HG02938 (cell line): ENCODE measurements at regions not wholly inside any gene's neighbourhood (a gene's known extent, or its start where the extent isn't known, plus 50 kb on each side); places are given as distances from the start of the nearest gene placed in this dataset.
"Not testable (repeated sequence)": the region's sequence is repeated elsewhere in the genome, so short reads cannot be mapped to it uniquely, and the experiment has no call there.

Experiments used
- ATAC-seq: cut with Tn5 transposase; IDR thresholded peaks from one replicate; pipeline ENCODE4 v1.9.1; 2021; ENCODE audit warnings: mild to moderate bottlenecking, moderate library complexity; ENCODE audit not compliant: unreplicated experiment

DNA sequence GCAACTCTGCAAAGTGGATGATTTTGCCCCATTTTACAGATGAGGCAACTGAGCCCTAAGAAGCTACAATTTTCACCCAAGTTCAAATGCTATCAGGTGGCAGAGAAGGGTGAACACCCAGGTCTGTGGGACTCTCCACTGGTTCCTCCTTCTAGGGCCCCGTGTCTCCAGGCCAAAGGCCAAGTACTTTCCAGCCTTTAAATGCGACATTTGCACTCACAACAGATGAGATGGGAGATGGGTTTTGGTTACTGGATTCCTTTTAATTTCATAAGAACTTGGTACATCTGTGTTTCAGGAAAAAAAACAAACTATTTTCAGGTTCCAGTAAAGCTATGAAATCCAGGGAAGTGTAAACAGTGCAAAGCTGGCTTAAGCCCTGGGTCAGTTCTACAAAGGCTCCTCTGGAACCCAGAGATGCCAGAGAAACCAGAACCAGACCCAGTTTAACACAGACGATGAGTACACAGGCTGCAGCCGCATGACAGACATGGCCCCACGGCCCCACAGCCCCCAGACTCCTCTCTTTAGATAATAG is 361.7 kb downstream of the ANAPC1 start:
- ATAC-seq, result no peak

- no peak for ATAC-seq
Measured at GRCh38 chr2:111523009-111523408, 361.0 kb downstream of the ANAPC1 start.

DNA sequence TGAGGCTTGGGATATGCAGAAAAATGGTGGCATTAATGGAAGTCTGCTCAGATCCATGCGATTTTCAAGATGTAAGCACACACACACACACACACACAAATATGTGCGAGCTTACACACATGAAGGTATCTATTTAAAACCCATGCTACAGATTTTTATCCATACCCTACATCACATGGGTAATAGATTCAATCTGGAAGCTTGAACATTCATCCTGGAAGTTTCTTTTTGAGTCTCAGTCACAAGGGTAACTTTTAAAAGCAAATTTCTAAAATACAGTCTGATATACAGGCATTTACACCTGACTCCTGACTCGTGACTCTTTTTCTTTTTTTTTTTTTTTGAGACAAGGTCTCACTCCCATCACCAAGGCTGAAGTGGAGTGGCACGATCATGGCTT is 359.0 kb downstream of the ANAPC1 start:
- not testable (repeated sequence) for ATAC-seq

DNA sequence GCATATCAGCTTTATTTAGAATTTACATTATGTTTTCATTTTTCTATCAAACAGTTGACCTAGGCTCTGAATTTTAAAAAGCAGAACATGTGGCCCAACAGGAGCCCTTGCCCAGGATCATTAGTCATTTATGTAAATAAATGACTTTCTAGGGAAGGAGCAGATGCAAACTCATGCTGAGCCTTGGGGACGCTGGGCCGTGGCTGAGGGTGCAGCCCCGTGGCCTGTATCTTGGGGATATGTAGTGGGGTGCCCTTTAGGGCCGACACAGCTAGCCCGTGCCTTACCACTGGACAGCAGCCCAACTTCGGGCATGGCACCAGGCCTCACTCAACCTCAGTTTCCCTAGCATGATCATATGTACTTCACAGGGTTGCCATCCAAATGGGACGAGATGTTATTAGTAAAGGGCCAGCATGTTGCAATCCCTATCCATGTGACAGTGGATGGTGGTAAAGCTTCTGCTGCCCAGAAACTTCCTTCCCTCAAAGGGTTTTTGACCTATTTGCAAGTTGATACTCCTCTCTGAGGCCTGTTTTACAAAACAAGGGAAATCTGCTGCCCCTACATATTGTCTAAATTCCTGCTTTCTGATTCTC is 357.9 kb downstream of the ANAPC1 start:
- ATAC-seq, result not testable (repeated sequence)

- not testable (repeated sequence) for ATAC-seq
Measured at GRCh38 chr2:111527707-111528400, 356.1 kb downstream of the ANAPC1 start.

DNA sequence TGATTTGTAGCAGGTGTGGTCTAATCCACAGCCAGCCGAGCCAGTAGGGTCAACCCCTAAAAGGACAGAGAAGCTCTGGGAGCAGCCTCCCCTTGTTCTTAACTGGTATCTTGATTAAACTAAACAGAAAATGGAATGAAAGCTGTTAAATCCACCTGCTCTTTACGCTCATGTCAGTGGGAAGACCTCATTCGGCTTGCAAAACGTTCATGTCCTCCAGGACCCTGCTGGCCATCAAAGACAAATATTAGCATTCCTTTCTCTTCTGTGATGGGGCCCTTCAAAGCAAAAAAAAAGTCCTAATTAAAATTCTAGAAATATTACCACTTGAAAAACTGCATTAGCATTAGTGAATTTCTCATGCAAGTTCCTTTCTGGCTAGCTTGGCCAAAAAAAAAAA is 355.0 kb downstream of the ANAPC1 start:
- not testable (repeated sequence) for ATAC-seq

GRCh38 chr2:111530239-111530965 is 353.6 kb downstream of the ANAPC1 start:
- not testable (repeated sequence) for ATAC-seq

GRCh38 chr2:111532682-111533556 is 351.1 kb downstream of the ANAPC1 start:
- ATAC-seq, result not testable (repeated sequence)

- ATAC-seq, result not testable (repeated sequence)
Measured at GRCh38 chr2:111533557-111534247, 350.3 kb downstream of the ANAPC1 start.

GRCh38 chr2:111534910-111535352 is 349.1 kb downstream of the ANAPC1 start:
- no peak for ATAC-seq

GRCh38 chr2:111535404-111535803 is 348.6 kb downstream of the ANAPC1 start:
- no peak for ATAC-seq

DNA sequence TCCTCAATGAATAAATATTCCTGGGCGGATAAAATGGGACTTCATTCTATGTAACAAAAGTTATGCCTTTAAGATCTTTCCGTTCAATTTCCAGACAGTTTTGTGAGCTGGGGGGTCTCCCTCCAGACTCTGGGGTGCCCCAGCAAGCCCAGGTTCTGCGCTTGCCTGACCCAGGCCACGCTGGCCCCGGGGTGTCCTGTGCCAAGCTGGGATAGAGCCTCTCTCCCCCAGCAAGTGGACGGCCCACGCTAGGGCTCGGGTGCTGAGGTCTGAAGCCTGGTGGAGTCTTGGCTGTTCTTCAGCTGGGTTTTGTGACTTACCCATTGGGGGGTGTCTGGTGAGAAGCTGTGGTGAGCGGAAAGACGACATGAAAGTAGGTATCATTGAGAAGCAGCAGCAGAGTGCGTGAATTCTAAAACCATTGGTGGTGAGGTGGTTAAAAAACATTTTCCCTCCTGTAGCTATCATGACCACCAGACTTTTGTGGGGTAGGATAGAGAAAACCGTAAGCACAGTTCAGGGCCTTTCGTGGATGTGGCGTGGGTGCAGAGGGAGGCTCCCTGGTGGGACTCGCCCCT is 346.8 kb downstream of the ANAPC1 start:
- no peak for ATAC-seq

DNA sequence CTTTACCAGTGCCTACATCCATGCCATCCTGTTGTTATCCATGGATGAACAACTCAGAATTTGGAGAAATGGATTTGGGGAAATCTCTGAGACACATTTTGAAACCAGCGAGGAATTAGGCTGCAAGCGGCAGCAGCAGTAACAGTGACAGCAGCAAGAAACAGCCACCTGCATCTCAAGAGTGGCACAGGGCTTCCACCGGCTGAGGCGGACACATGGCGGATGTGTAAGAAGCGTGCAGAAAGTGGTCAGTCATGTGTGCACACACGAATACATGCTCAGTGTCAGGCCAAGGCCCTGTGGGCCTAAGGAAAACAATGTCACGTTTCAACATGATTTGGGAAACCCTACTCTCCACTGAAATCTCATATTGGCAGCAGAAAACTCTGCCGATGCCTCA is 344.0 kb downstream of the ANAPC1 start:
- not testable (repeated sequence) for ATAC-seq

- not testable (repeated sequence) for ATAC-seq
Measured at GRCh38 chr2:111542120-111542774, 341.7 kb downstream of the ANAPC1 start.

GRCh38 chr2:111544006-111544405 is 340.0 kb downstream of the ANAPC1 start:
- ATAC-seq, result not testable (repeated sequence)

- ATAC-seq, result not testable (repeated sequence)
Measured at GRCh38 chr2:111545723-111546431, 338.1 kb downstream of the ANAPC1 start.

- ATAC-seq, result not testable (repeated sequence)
Measured at GRCh38 chr2:111546578-111546977, 337.4 kb downstream of the ANAPC1 start.

DNA sequence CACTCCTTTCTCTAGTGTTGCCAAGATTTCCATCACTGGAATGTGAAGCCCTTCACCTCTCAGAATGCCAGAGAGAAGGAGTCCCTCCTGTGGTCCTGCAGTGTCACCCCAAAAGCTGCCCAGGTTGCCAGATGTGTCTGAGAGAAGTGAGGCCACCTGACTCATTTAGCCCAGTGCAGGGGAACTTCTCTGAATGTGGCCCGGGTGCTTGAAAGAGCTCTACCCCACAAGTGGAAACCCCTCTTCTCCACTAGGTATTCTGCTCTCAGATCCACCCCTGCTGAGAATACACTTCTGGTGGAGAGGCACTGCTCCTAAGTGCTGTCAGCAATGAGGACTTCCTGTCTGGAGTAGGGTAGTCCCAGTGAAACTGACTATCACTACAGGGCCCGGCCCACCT is 334.8 kb downstream of the ANAPC1 start:
- not testable (repeated sequence) for ATAC-seq
